SK-N-SH (cell line): ENCODE measurements at regions not wholly inside any gene's neighbourhood (a gene's known extent, or its start where the extent isn't known, plus 50 kb on each side); places are given as distances from the start of the nearest gene placed in this dataset.

Source experiments
- CTCF ChIA-PET: fragments of 300-600, 350-600 bp; formaldehyde crosslinking; extraction: SDS; loops from one replicate; lab custom pipeline; 2021; lab: Yijun Ruan, JAX
- POLR2A ChIA-PET: fragments of 350-600 bp; sonication (Branson Sonifier 250); formaldehyde crosslinking; extraction: SDS; loops from one replicate; lab custom pipeline; 2020; ENCODE audit warnings: antibody characterized with exemption, inconsistent platforms; lab: Yijun Ruan, JAX
- DNase-seq: peaks from one replicate; pipeline ENCODE4 v3.0.0; 2012
- H2AFZ ChIP-seq: fragments of 200-600 bp; sonication (generic); 2 replicates; pipeline ENCODE4 v1.8.1; 2016; ENCODE audit warnings: antibody characterized with exemption, mild to moderate bottlenecking, low read depth
- H3F3A ChIP-seq: fragments of 200-600 bp; sonication (generic); replicated peaks from 2 replicates; pipeline ENCODE3; 2016; ENCODE audit warnings: antibody characterized with exemption, mild to moderate bottlenecking; ENCODE audit not compliant: insufficient read depth
- H3K27ac ChIP-seq, 2 experiments: fragments of 200-500 bp in 1 of 2; fragments of 200-600 bp in 1 of 2; sonication (Bioruptor generic) in 1 of 2; sonication (generic), shearing (Covaris generic) in 1 of 2; 2 replicates each; pipeline versions ENCODE4 v1.5.1 to v1.6.1; 2014 to 2016; ENCODE audit warnings: low read depth in 2 of 2, inconsistent platforms in 1 of 2, low read length in 1 of 2, mild to moderate bottlenecking in 1 of 2, mixed read lengths in 1 of 2
- H3K27me3 ChIP-seq: fragments of 200-600 bp; sonication (generic), shearing (Covaris generic); 2 replicates; pipeline ENCODE4 v1.6.1; 2016; ENCODE audit warnings: mixed run types; ENCODE audit not compliant: insufficient read depth
- H3K36me3 ChIP-seq, 2 experiments: fragments of 200-500 bp in 1 of 2; fragments of 200-600 bp in 1 of 2; sonication (Bioruptor generic) in 1 of 2; sonication (generic) in 1 of 2; replicated peaks in 1 of 2; 2 replicates each; pipeline versions ENCODE3 to v1.5.1; 2014 to 2016; ENCODE audit warnings: low read length in 1 of 2, mild to moderate bottlenecking in 1 of 2; ENCODE audit not compliant: insufficient read depth in 2 of 2, control insufficient read depth in 1 of 2
- H3K4me1 ChIP-seq, 2 experiments: fragments of 200-500 bp in 1 of 2; fragments of 200-600 bp in 1 of 2; sonication (Bioruptor generic) in 1 of 2; sonication (generic), shearing (Covaris generic) in 1 of 2; 2 replicates each; pipeline versions ENCODE4 v1.5.1 to v1.6.1; 2014 to 2016; ENCODE audit warnings: low read depth in 1 of 2, low read length in 1 of 2, mixed run types in 1 of 2; ENCODE audit not compliant: insufficient read depth in 2 of 2, control insufficient read depth in 1 of 2
- H3K4me2 ChIP-seq: fragments of 200-600 bp; sonication (generic), shearing (Covaris generic); 2 replicates; pipeline ENCODE4 v1.6.1; 2017; ENCODE audit warnings: mixed run types
- H3K4me3 ChIP-seq, 2 experiments: fragments of 200-500 bp in 1 of 2; fragments of 200-600 bp in 1 of 2; sonication (Bioruptor generic) in 1 of 2; sonication (generic), shearing (Covaris generic) in 1 of 2; 2 replicates each; pipeline versions ENCODE4 v1.5.1 to v1.8.1; 2014 to 2016; ENCODE audit warnings: low read depth in 2 of 2, inconsistent platforms in 1 of 2, low read length in 1 of 2, mild to moderate bottlenecking in 1 of 2, mixed read lengths in 1 of 2, moderate library complexity in 1 of 2
- H3K79me2 ChIP-seq: fragments of 200-600 bp; sonication (generic); 2 replicates; pipeline ENCODE4 v1.8.1; 2017; ENCODE audit warnings: mild to moderate bottlenecking; ENCODE audit not compliant: insufficient read depth
- H3K9ac ChIP-seq: fragments of 200-600 bp; sonication (generic); 2 replicates; pipeline ENCODE4 v1.6.1; 2017; ENCODE audit warnings: mixed run types
- H3K9me2 ChIP-seq: fragments of 200-600 bp; sonication (generic); 2 replicates; pipeline ENCODE4 v1.6.1; 2017; ENCODE audit warnings: mixed run types
- H3K9me3 ChIP-seq: fragments of 200-600 bp; sonication (generic); 2 replicates; pipeline ENCODE4 v1.6.1; 2017; ENCODE audit warnings: mixed run types, mild to moderate bottlenecking, moderate library complexity
- H4K20me1 ChIP-seq: fragments of 200-600 bp; sonication (generic); 2 replicates; pipeline ENCODE4 v1.6.1; 2017; ENCODE audit warnings: mild to moderate bottlenecking, mixed run types; ENCODE audit not compliant: insufficient read depth
- CHD2 ChIP-seq: fragments of 150-350 bp; IDR thresholded peaks from 2 replicates; pipeline ENCODE4 v1.6.1; 2018; ENCODE audit warnings: low read length; ENCODE audit not compliant: partially characterized antibody
- ELF1 ChIP-seq: IDR thresholded peaks from 2 replicates; pipeline ENCODE4 v1.4.0; 2012
- EZH2phosphoT487 ChIP-seq: fragments of 200-600 bp; sonication (generic); IDR thresholded peaks from 2 replicates; pipeline ENCODE4 v1.6.1; 2017; ENCODE audit warnings: low read depth, mixed run types, mild to moderate bottlenecking, antibody characterized with exemption, moderate library complexity, borderline replicate concordance
- FOSL2 ChIP-seq: IDR thresholded peaks from 2 replicates; pipeline ENCODE4 v1.4.0; 2012; ENCODE audit warnings: low read depth, mild to moderate bottlenecking, moderate library complexity, borderline replicate concordance
- FOXM1 ChIP-seq: IDR thresholded peaks from 2 replicates; pipeline ENCODE4 v1.4.0; 2012; ENCODE audit warnings: low read depth, mild to moderate bottlenecking
- GABPA ChIP-seq: IDR thresholded peaks from 2 replicates; pipeline ENCODE4 v1.4.0; 2012; ENCODE audit warnings: low read depth, mild to moderate bottlenecking
- GATA2 ChIP-seq: sonication (generic); formaldehyde crosslinking; IDR thresholded peaks from 2 replicates; pipeline ENCODE4 v1.5.0; 2020; ENCODE audit warnings: mild to moderate bottlenecking, missing genetic modification reagents
- IRF3 ChIP-seq: fragments of 150-350 bp; IDR thresholded peaks from 2 replicates; pipeline ENCODE4 v1.6.1; 2016; ENCODE audit warnings: mild to moderate bottlenecking, low read depth, low read length
- JUND ChIP-seq: IDR thresholded peaks from 2 replicates; pipeline ENCODE4 v1.4.0; 2012
- MAX ChIP-seq: IDR thresholded peaks from 2 replicates; pipeline ENCODE4 v1.4.0; 2012; ENCODE audit warnings: low read depth
- MXI1 ChIP-seq: IDR thresholded peaks from 2 replicates; pipeline ENCODE4 v1.6.1; 2012; ENCODE audit warnings: mild to moderate bottlenecking, low read depth, low read length, improper control_type of control experiment
- NFIC ChIP-seq: IDR thresholded peaks from 2 replicates; pipeline ENCODE4 v1.4.0; 2012; ENCODE audit warnings: borderline replicate concordance
- PBX3 ChIP-seq: IDR thresholded peaks from 2 replicates; pipeline ENCODE4; 2012
- RCOR1 ChIP-seq: fragments of 150-350 bp; IDR thresholded peaks from 2 replicates; pipeline ENCODE4 v1.6.1; 2017; ENCODE audit warnings: antibody characterized with exemption, low read length
- REST ChIP-seq: IDR thresholded peaks from 2 replicates; pipeline ENCODE4 v1.6.1; 2012; ENCODE audit warnings: mild to moderate bottlenecking, low read depth, low read length, moderate library complexity
- RFX5 ChIP-seq: IDR thresholded peaks from 2 replicates; pipeline ENCODE4 v1.6.1; 2012; ENCODE audit warnings: mild to moderate bottlenecking, improper control_type of control experiment, low read length
- RXRA ChIP-seq: IDR thresholded peaks from 2 replicates; pipeline ENCODE4 v1.4.0; 2012; ENCODE audit warnings: low read depth, mild to moderate bottlenecking, borderline replicate concordance
- SIN3A ChIP-seq: IDR thresholded peaks from 2 replicates; pipeline ENCODE4 v1.6.1; 2012; ENCODE audit warnings: low read depth, mild to moderate bottlenecking, low read length, moderate library complexity, borderline replicate concordance
- TAF1 ChIP-seq: IDR thresholded peaks from 2 replicates; pipeline ENCODE4 v1.6.1; 2012; ENCODE audit warnings: low read depth, mild to moderate bottlenecking, low read length, moderate library complexity, borderline replicate concordance
- TCF12 ChIP-seq: IDR thresholded peaks from 2 replicates; pipeline ENCODE4 v1.4.0; 2012
- USF2 ChIP-seq: fragments of 150-350 bp; IDR thresholded peaks from 2 replicates; pipeline ENCODE4 v1.6.1; 2017; ENCODE audit warnings: antibody characterized with exemption, low read length, low read depth, borderline replicate concordance
- WGBS: methylation state at CpG from one replicate; pipeline ENCODE4 v1.1.6; 2017; ENCODE audit warnings: low lambda C conversion rate; 5-methylcytosine and 5-hydroxymethylcytosine counted together
- TF ChIP-seq, protein P1 (sequence below): IDR thresholded peaks from 2 replicates; pipeline ENCODE4 v1.4.0; 2012; ENCODE audit warnings: low read depth, borderline replicate concordance

GRCh38 chr15:63444611-63445010, 59.8 kb upstream of the USP3 start:
- Histone ChIP-seq H3K9me3 (no peaks in the 10 kb centered on the region), H3K4me3 (no peak overlapping the region), H3K9me2 (no peaks in the 10 kb centered on the region), H3K27me3 (no peaks in the 10 kb centered on the region), H3K4me1 (peaks cover 0 to 15% of the 10 kb centered on the region in 2 experiments; a peak in 2 of 4 replicates), H3F3A (peaks cover 3% of the 10 kb centered on the region), H3K27ac (no peak overlapping the region), H3K4me2 (no peak overlapping the region), H3K79me2 (no peaks in the 10 kb centered on the region), H4K20me1 (no peaks in the 10 kb centered on the region), H3K36me3 (no peaks in the 10 kb centered on the region), H3K9ac (no peak overlapping the region), H2AFZ (no peak overlapping the region)
- POLR2A ChIA-PET: interaction anchor here (1.0 kb wide), 1 partner anchor 7 kb away, joined by 3 read pairs; no protein-coding TSS in a partner anchor
- no peak for TF ChIP-seq ELF1
- TF ChIP-seq MAX: no peak
- no peak for TF ChIP-seq JUND
- TF ChIP-seq RCOR1: no peak
- TF ChIP-seq IRF3: no peak
- TF ChIP-seq NFIC: no peak
- TF ChIP-seq RFX5: no peak
- no peak for TF ChIP-seq MXI1
- TF ChIP-seq GATA2 (CRISPR knock-in tag): no peak
- no peak for TF ChIP-seq CHD2
- TF ChIP-seq TCF12: no peak
- TF ChIP-seq USF2: no peak
- no peak for TF ChIP-seq PBX3
- TF ChIP-seq RXRA: no peak
- no peak for TF ChIP-seq GABPA
- TF ChIP-seq, protein P1, sequence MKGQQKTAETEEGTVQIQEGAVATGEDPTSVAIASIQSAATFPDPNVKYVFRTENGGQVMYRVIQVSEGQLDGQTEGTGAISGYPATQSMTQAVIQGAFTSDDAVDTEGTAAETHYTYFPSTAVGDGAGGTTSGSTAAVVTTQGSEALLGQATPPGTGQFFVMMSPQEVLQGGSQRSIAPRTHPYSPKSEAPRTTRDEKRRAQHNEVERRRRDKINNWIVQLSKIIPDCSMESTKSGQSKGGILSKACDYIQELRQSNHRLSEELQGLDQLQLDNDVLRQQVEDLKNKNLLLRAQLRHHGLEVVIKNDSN: no peak
- DNase-seq: no peak
- CTCF ChIA-PET: interaction anchor here (1.4 to 1.6 kb wide), 2 partner anchors 22 to 40 kb away, joined by 4 to 7 read pairs; no protein-coding TSS in a partner anchor

GRCh38 chr15:63446255-63446654, 58.1 kb upstream of the USP3 start:
- Histone ChIP-seq H3F3A (no peaks in the 10 kb centered on the region), H3K27me3 (no peaks in the 10 kb centered on the region), H3K36me3 (no peaks in the 10 kb centered on the region), H3K4me1 (peaks cover 0 to 13% of the 10 kb centered on the region in 2 experiments; a peak in 2 of 4 replicates), H3K79me2 (no peaks in the 10 kb centered on the region), H3K27ac (no peak overlapping the region), H3K9me3 (no peaks in the 10 kb centered on the region), H3K4me2 (no peak overlapping the region), H3K4me3 (no peak overlapping the region), H4K20me1 (no peaks in the 10 kb centered on the region), H3K9me2 (no peaks in the 10 kb centered on the region), H2AFZ (no peak overlapping the region), H3K9ac (no peak overlapping the region)
- CTCF ChIA-PET: interaction anchor here (0.9 to 2.3 kb wide), 4 partner anchors 17 to 57 kb away, joined by 3 to 13 read pairs (median 3); no protein-coding TSS in a partner anchor
- POLR2A ChIA-PET: no interaction called here
- no peak for DNase-seq
- 80% methylated on average over 6 of the region's 7 CpGs for WGBS
- TF ChIP-seq CHD2 (no peak), GATA2 (CRISPR knock-in tag) (no peak), TAF1 (no peak), FOSL2 (no peak), FOXM1 (no peak), ELF1 (no peak), NFIC (no peak), EZH2phosphoT487 (no peak), REST (no peak), SIN3A (no peak), MXI1 (no peak), RCOR1 (no peak), JUND (no peak)
